ENCODE measurements at regions not wholly inside any gene's neighbourhood (a gene's known extent, or its start where the extent isn't known, plus 50 kb on each side); places are given as distances from the start of the nearest gene placed in this dataset.

DNA sequence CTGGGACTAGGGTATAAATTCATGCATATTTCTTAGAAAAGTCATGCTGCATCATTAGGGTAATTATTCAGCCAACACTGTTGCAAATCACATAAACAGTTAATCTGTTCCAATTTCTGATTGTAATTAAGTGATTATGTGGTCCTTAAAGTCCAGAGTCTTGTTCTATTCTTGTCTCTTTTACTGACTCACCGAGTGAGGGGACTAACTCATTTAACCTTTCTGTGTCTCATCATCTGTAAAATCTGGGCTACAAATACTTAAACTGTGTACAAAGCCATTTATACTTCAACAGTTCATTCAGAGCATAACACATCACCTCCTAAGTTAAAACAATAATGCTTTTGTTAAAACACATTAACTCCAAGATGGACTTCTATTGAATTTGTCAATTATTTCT lies 65.4 kb upstream of the KLHL13 start:
- WGBS (ENCODE audit: extremely low coverage, insufficient coverage, insufficient read length) = no CpG with 5 or more reads among the region's 1 CpG
- no peak overlapping the region for H2BK120ac ChIP-seq (ENCODE audit: insufficient read depth, low read length, poor library complexity)
- no peaks in the 10 kb centered on the region for H3K9me3 ChIP-seq (ENCODE audit: insufficient read depth, low read depth, low read length)
- H3K27ac ChIP-seq (ENCODE audit: low read depth, low read length) = no peak overlapping the region
- H3K79me2 ChIP-seq (ENCODE audit: control insufficient read depth, insufficient read depth, low read length, poor library complexity) = no peaks in the 10 kb centered on the region
- H3K4ac ChIP-seq (ENCODE audit: low read depth, low read length) = no peak overlapping the region
- H3K9ac ChIP-seq (ENCODE audit: low read length) = no peak overlapping the region
- no peak overlapping the region for H3K23ac ChIP-seq (ENCODE audit: low read length)
- H4K91ac ChIP-seq (ENCODE audit: low read depth, low read length) = no peak overlapping the region
- no peaks in the 10 kb centered on the region for H3K79me1 ChIP-seq (ENCODE audit: low read length)
- H3K4me1 ChIP-seq (ENCODE audit: control insufficient read depth in 1 of 2, insufficient read depth in 2 of 2, low read length in 2 of 2) = no peaks in the 10 kb centered on the region
- no peak overlapping the region for H2AFZ ChIP-seq (ENCODE audit: insufficient read depth, low read length, poor library complexity)
- no peak overlapping the region for H2BK12ac ChIP-seq (ENCODE audit: low read length)
- no peak for DNase-seq
- H2AK5ac ChIP-seq (ENCODE audit: low read length) = no peak overlapping the region
- no peaks in the 10 kb centered on the region for H3K27me3 ChIP-seq (ENCODE audit: insufficient read depth, low read length)
- H3K14ac ChIP-seq (ENCODE audit: low read length) = no peak overlapping the region
- H3K18ac ChIP-seq (ENCODE audit: low read length) = no peak overlapping the region
- H3K4me3 ChIP-seq (ENCODE audit: low read depth, low read length) = no peak overlapping the region
- no peak overlapping the region for H3K4me2 ChIP-seq (ENCODE audit: low read length)
- no peak overlapping the region for H2BK5ac ChIP-seq (ENCODE audit: low read depth, low read length, poor library complexity)
- H4K12ac ChIP-seq (ENCODE audit: low read depth, low read length) = no peak overlapping the region
- H4K8ac ChIP-seq (ENCODE audit: low read depth, low read length) = no peak overlapping the region
- H3K36me3 ChIP-seq (ENCODE audit: control insufficient read depth in 1 of 2, insufficient read depth in 2 of 2, low read length in 2 of 2) = no peaks in the 10 kb centered on the region

DNA sequence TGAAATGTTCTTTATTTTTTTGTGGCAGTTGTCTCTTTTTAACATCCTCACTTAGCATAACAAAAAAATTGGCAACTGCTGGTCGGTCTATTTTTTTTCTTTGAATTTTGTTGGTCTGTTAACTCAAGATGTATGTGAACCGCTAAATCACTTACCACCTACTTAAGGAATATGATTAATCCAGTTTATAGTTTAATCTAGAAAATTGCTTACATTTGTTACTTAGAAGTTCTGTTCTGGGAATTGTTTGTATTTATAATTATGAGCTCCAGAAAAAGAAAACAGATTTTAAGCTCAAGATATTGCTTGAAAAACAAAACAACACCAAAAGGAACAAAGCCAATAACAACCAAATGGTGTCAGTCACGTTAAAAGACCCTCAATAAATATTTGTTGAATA lies 66.1 kb upstream of the KLHL13 start:
- H3K4me1 ChIP-seq (ENCODE audit: control insufficient read depth in 1 of 2, insufficient read depth in 2 of 2, low read length in 2 of 2) = no peaks in the 10 kb centered on the region
- no CpG with 5 or more reads among the region's 3 CpGs for WGBS (ENCODE audit: extremely low coverage, insufficient coverage, insufficient read length)

DNA sequence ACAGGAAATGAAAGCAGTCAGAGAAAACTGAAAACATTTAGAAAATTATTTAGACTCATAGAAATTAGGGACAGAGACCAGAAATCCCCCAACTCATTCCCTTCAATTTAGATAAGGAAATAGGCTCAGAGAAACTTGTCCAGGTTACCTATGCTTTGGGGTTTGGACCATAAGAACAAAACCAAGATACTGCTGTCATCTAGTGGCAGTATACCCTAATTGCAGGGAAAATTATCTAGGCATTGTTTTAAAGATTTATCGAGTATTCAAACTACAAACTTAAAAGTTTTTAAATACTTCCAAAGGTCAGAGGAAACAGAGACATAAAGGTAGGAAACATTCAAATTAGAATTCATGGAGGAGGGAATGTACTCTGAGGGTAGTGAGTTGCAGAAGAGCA lies 67.0 kb upstream of the KLHL13 start:
- Histone ChIP-seq H3K14ac (ENCODE audit: low read length) (no peak overlapping the region), H3K9ac (ENCODE audit: low read length) (no peak overlapping the region), H3K4me1 (ENCODE audit: control insufficient read depth in 1 of 2, insufficient read depth in 2 of 2, low read length in 2 of 2) (no peaks in the 10 kb centered on the region), H3K27me3 (ENCODE audit: insufficient read depth, low read length) (no peaks in the 10 kb centered on the region), H3K79me1 (ENCODE audit: low read length) (no peaks in the 10 kb centered on the region), H3K4me3 (ENCODE audit: low read depth, low read length) (no peak overlapping the region), H3K18ac (ENCODE audit: low read length) (no peak overlapping the region), H2AFZ (ENCODE audit: insufficient read depth, low read length, poor library complexity) (no peak overlapping the region), H4K91ac (ENCODE audit: low read depth, low read length) (no peak overlapping the region), H3K27ac (ENCODE audit: low read depth, low read length) (no peak overlapping the region), H3K36me3 (ENCODE audit: control insufficient read depth in 1 of 2, insufficient read depth in 2 of 2, low read length in 2 of 2) (no peaks in the 10 kb centered on the region), H3K9me3 (ENCODE audit: insufficient read depth, low read depth, low read length) (no peaks in the 10 kb centered on the region), H2AK5ac (ENCODE audit: low read length) (no peak overlapping the region), H3K23ac (ENCODE audit: low read length) (no peak overlapping the region), H4K8ac (ENCODE audit: low read depth, low read length) (no peak overlapping the region), H3K4me2 (ENCODE audit: low read length) (no peak overlapping the region), H2BK12ac (ENCODE audit: low read length) (no peak overlapping the region), H3K4ac (ENCODE audit: low read depth, low read length) (no peak overlapping the region), H2BK5ac (ENCODE audit: low read depth, low read length, poor library complexity) (no peak overlapping the region), H2BK120ac (ENCODE audit: insufficient read depth, low read length, poor library complexity) (no peak overlapping the region), H3K79me2 (ENCODE audit: control insufficient read depth, insufficient read depth, low read length, poor library complexity) (no peaks in the 10 kb centered on the region), H4K12ac (ENCODE audit: low read depth, low read length) (no peak overlapping the region)
- no CpG with 5 or more reads among the region's 1 CpG for WGBS (ENCODE audit: extremely low coverage, insufficient coverage, insufficient read length)
- no peak for DNase-seq

More for the DNA sequence above, 66.1 kb upstream of the KLHL13 start:
- no peak for DNase-seq
- Histone ChIP-seq H3K9ac (ENCODE audit: low read length) (no peak overlapping the region), H2AK5ac (ENCODE audit: low read length) (no peak overlapping the region), H3K23ac (ENCODE audit: low read length) (no peak overlapping the region), H4K12ac (ENCODE audit: low read depth, low read length) (no peak overlapping the region), H3K36me3 (ENCODE audit: control insufficient read depth in 1 of 2, insufficient read depth in 2 of 2, low read length in 2 of 2) (no peaks in the 10 kb centered on the region), H2BK5ac (ENCODE audit: low read depth, low read length, poor library complexity) (no peak overlapping the region), H2BK12ac (ENCODE audit: low read length) (no peak overlapping the region), H3K79me1 (ENCODE audit: low read length) (no peaks in the 10 kb centered on the region), H4K91ac (ENCODE audit: low read depth, low read length) (no peak overlapping the region), H3K79me2 (ENCODE audit: control insufficient read depth, insufficient read depth, low read length, poor library complexity) (no peaks in the 10 kb centered on the region), H3K4me3 (ENCODE audit: low read depth, low read length) (no peak overlapping the region), H3K14ac (ENCODE audit: low read length) (no peak overlapping the region), H3K4me2 (ENCODE audit: low read length) (no peak overlapping the region), H3K27ac (ENCODE audit: low read depth, low read length) (no peak overlapping the region), H4K8ac (ENCODE audit: low read depth, low read length) (no peak overlapping the region), H3K9me3 (ENCODE audit: insufficient read depth, low read depth, low read length) (no peaks in the 10 kb centered on the region), H3K4ac (ENCODE audit: low read depth, low read length) (no peak overlapping the region), H3K18ac (ENCODE audit: low read length) (no peak overlapping the region), H2AFZ (ENCODE audit: insufficient read depth, low read length, poor library complexity) (no peak overlapping the region), H2BK120ac (ENCODE audit: insufficient read depth, low read length, poor library complexity) (no peak overlapping the region), H3K27me3 (ENCODE audit: insufficient read depth, low read length) (no peaks in the 10 kb centered on the region)

DNA sequence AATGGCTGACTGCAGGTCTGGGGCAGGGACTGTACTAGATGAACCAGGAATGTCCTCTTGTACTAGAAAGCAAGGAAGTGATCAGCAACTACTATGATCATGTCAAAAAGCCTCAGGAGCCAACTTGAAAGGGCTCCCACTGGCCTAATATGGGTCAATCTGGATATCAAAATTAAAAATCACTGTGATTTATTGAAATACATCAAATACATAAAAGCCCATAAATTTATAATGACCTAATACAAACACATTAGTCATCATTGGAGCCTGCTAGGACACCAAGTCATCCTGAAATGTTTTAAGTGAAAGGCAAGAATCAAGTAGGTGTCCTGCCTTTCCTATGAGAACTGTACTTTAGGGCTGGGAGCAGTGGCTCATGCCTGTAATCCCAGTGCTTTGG lies 70.5 kb upstream of the KLHL13 start:
- Histone ChIP-seq H3K4ac (ENCODE audit: low read depth, low read length) (no peak overlapping the region), H4K91ac (ENCODE audit: low read depth, low read length) (no peak overlapping the region), H3K4me2 (ENCODE audit: low read length) (no peak overlapping the region), H3K9ac (ENCODE audit: low read length) (no peak overlapping the region), H3K79me1 (ENCODE audit: low read length) (no peaks in the 10 kb centered on the region), H3K27me3 (ENCODE audit: insufficient read depth, low read length) (no peaks in the 10 kb centered on the region), H2AFZ (ENCODE audit: insufficient read depth, low read length, poor library complexity) (no peak overlapping the region), H2BK12ac (ENCODE audit: low read length) (no peak overlapping the region), H3K18ac (ENCODE audit: low read length) (no peak overlapping the region), H3K79me2 (ENCODE audit: control insufficient read depth, insufficient read depth, low read length, poor library complexity) (no peaks in the 10 kb centered on the region), H3K9me3 (ENCODE audit: insufficient read depth, low read depth, low read length) (no peaks in the 10 kb centered on the region), H2BK5ac (ENCODE audit: low read depth, low read length, poor library complexity) (no peak overlapping the region), H2AK5ac (ENCODE audit: low read length) (no peak overlapping the region), H3K23ac (ENCODE audit: low read length) (no peak overlapping the region), H3K4me3 (ENCODE audit: low read depth, low read length) (no peak overlapping the region), H4K8ac (ENCODE audit: low read depth, low read length) (no peak overlapping the region), H4K12ac (ENCODE audit: low read depth, low read length) (no peak overlapping the region), H3K36me3 (ENCODE audit: control insufficient read depth in 1 of 2, insufficient read depth in 2 of 2, low read length in 2 of 2) (no peaks in the 10 kb centered on the region), H3K14ac (ENCODE audit: low read length) (no peak overlapping the region), H3K27ac (ENCODE audit: low read depth, low read length) (no peak overlapping the region), H2BK120ac (ENCODE audit: insufficient read depth, low read length, poor library complexity) (no peak overlapping the region), H3K4me1 (ENCODE audit: control insufficient read depth in 1 of 2, insufficient read depth in 2 of 2, low read length in 2 of 2) (no peaks in the 10 kb centered on the region)
- no peak for DNase-seq

DNA sequence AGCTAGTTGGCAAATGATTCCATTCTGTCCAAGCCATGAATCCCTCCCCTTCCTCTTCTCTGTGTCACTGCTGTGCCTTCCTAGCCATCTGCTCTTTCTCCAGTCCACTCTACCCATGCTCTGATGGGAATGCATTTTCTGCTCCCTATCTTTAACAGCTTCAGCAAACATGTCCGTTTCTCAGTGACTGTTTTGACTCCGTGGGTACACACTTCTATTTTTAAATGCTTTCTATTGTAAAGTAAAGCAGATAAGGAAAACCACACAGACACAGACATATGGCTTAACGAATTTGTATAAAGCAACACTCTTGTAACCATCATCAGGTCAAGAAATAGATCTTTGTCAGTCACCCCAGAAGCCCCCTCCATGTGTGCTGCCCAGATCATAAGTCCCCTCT lies 72.4 kb upstream of the KLHL13 start:
- H3K4ac ChIP-seq (ENCODE audit: low read depth, low read length) = no peak overlapping the region
- H3K4me1 ChIP-seq (ENCODE audit: control insufficient read depth in 1 of 2, insufficient read depth in 2 of 2, low read length in 2 of 2) = no peaks in the 10 kb centered on the region
- no peaks in the 10 kb centered on the region for H3K79me1 ChIP-seq (ENCODE audit: low read length)
- no peak overlapping the region for H2BK5ac ChIP-seq (ENCODE audit: low read depth, low read length, poor library complexity)
- H4K12ac ChIP-seq (ENCODE audit: low read depth, low read length) = no peak overlapping the region
- no peaks in the 10 kb centered on the region for H3K36me3 ChIP-seq (ENCODE audit: control insufficient read depth in 1 of 2, insufficient read depth in 2 of 2, low read length in 2 of 2)
- no peak overlapping the region for H2AFZ ChIP-seq (ENCODE audit: insufficient read depth, low read length, poor library complexity)
- H3K79me2 ChIP-seq (ENCODE audit: control insufficient read depth, insufficient read depth, low read length, poor library complexity) = no peaks in the 10 kb centered on the region
- DNase-seq = no peak
- no peak overlapping the region for H3K27ac ChIP-seq (ENCODE audit: low read depth, low read length)
- H3K4me3 ChIP-seq (ENCODE audit: low read depth, low read length) = no peak overlapping the region
- H2AK5ac ChIP-seq (ENCODE audit: low read length) = no peak overlapping the region
- WGBS (ENCODE audit: extremely low coverage, insufficient coverage, insufficient read length) = no CpG with 5 or more reads among the region's 3 CpGs
- H3K27me3 ChIP-seq (ENCODE audit: insufficient read depth, low read length) = no peaks in the 10 kb centered on the region
- H3K9ac ChIP-seq (ENCODE audit: low read length) = no peak overlapping the region
- H4K91ac ChIP-seq (ENCODE audit: low read depth, low read length) = no peak overlapping the region
- no peak overlapping the region for H3K18ac ChIP-seq (ENCODE audit: low read length)
- no peak overlapping the region for H2BK120ac ChIP-seq (ENCODE audit: insufficient read depth, low read length, poor library complexity)
- no peaks in the 10 kb centered on the region for H3K9me3 ChIP-seq (ENCODE audit: insufficient read depth, low read depth, low read length)
- H3K4me2 ChIP-seq (ENCODE audit: low read length) = no peak overlapping the region
- no peak overlapping the region for H4K8ac ChIP-seq (ENCODE audit: low read depth, low read length)
- H2BK12ac ChIP-seq (ENCODE audit: low read length) = no peak overlapping the region
- no peak overlapping the region for H3K14ac ChIP-seq (ENCODE audit: low read length)
- H3K23ac ChIP-seq (ENCODE audit: low read length) = no peak overlapping the region

Data from trophoblast cell (in vitro differentiated cells and primary cell).